ENCODE measurements at regions not wholly inside any gene's neighbourhood (a gene's known extent, or its start where the extent isn't known, plus 50 kb on each side); places are given as distances from the start of the nearest gene placed in this dataset.

- peaks cover 2 to 4% of the 10 kb centered on the region in 2 donors for H3K4me1 ChIP-seq
- H3K27me3 ChIP-seq = no peaks in the 10 kb centered on the region
- DNase-seq (no peak), ATAC-seq (no peak)
- H3K36me3 ChIP-seq = no peaks in the 10 kb centered on the region
- no peak overlapping the region for H3K27ac ChIP-seq
- H3K9me3 ChIP-seq = no peaks in the 10 kb centered on the region
- intact Hi-C loops (cut with DNase I; ENCODE audit: low total_unique reads) (no loop called here), in situ Hi-C loops (cut with MboI; ENCODE audit: low sequenced_read_pairs in 4 of 4) (loop anchor here (25.0 kb wide), 2 partner anchors 742 to 1992 kb away; partner anchors contain the start of gene PDGFRA (in 1 of the 4))
- no peak for TF ChIP-seq POLR2A (IDR thresholded peaks at IDR 0.05)
- TF ChIP-seq CTCF (IDR thresholded peaks at IDR 0.05 in 4 of 5, conservative IDR thresholded peaks at IDR 0.05 in 1 of 5) = no peak
- no peak overlapping the region for H3K4me3 ChIP-seq
Measured at GRCh38 chr4:52244848-52245247, 193.7 kb downstream of the SPATA18 start.

- Histone ChIP-seq H3K4me1 (peaks cover 4 to 13% of the 10 kb centered on the region in 2 donors), H3K9me3 (no peaks in the 10 kb centered on the region), H3K4me3 (no peak overlapping the region), H3K36me3 (no peaks in the 10 kb centered on the region), H3K27me3 (no peaks in the 10 kb centered on the region), H3K27ac (no peak overlapping the region)
- TF ChIP-seq CTCF (IDR thresholded peaks at IDR 0.05 in 4 of 5, conservative IDR thresholded peaks at IDR 0.05 in 1 of 5) = no peak
- no peak for TF ChIP-seq POLR2A (IDR thresholded peaks at IDR 0.05)
- intact Hi-C loops (cut with DNase I; ENCODE audit: low total_unique reads) (no loop called here), in situ Hi-C loops (cut with MboI; ENCODE audit: low sequenced_read_pairs in 4 of 4) (loop anchor here (25.0 kb wide), 2 partner anchors 740 to 1990 kb away; partner anchors contain the start of gene PDGFRA (in 1 of the 4))
- ATAC-seq (no peak), DNase-seq (no peak)
Measured at GRCh38 chr4:52246827-52247226, 195.7 kb downstream of the SPATA18 start.

GRCh38 chr4:52247941-52248340 lies 196.8 kb downstream of the SPATA18 start:
- Histone ChIP-seq H3K4me3 (no peak overlapping the region), H3K4me1 (peaks cover 4 to 13% of the 10 kb centered on the region in 2 donors), H3K27ac (no peak overlapping the region), H3K27me3 (no peaks in the 10 kb centered on the region), H3K36me3 (no peaks in the 10 kb centered on the region), H3K9me3 (no peaks in the 10 kb centered on the region)
- in situ Hi-C loops (cut with MboI; ENCODE audit: low sequenced_read_pairs in 4 of 4) = loop anchor here (25.0 kb wide), 2 partner anchors 739 to 1989 kb away; partner anchors contain the start of gene PDGFRA (in 1 of the 4)
- no peak for ATAC-seq
- no peak for DNase-seq
- intact Hi-C loops (cut with DNase I; ENCODE audit: low total_unique reads) = no loop called here
- TF ChIP-seq CTCF (IDR thresholded peaks at IDR 0.05 in 4 of 5, conservative IDR thresholded peaks at IDR 0.05 in 1 of 5) = no peak
- TF ChIP-seq POLR2A (IDR thresholded peaks at IDR 0.05) = no peak

- Histone ChIP-seq H3K4me1 (peaks cover 4 to 13% of the 10 kb centered on the region in 2 donors), H3K9me3 (no peaks in the 10 kb centered on the region), H3K36me3 (no peaks in the 10 kb centered on the region), H3K4me3 (no peak overlapping the region), H3K27ac (no peak overlapping the region), H3K27me3 (no peaks in the 10 kb centered on the region)
- intact Hi-C loops (cut with DNase I; ENCODE audit: low total_unique reads) = no loop called here
- DNase-seq (no peak), ATAC-seq (no peak)
- in situ Hi-C loops (cut with MboI; ENCODE audit: low sequenced_read_pairs in 4 of 4) = loop anchor here (25.0 kb wide), 2 partner anchors 738 to 1988 kb away; partner anchors contain the start of gene PDGFRA (in 1 of the 4)
- TF ChIP-seq POLR2A (IDR thresholded peaks at IDR 0.05) (no peak), CTCF (IDR thresholded peaks at IDR 0.05 in 4 of 5, conservative IDR thresholded peaks at IDR 0.05 in 1 of 5) (no peak)
Measured at GRCh38 chr4:52248820-52249219, 197.7 kb downstream of the SPATA18 start.

- Histone ChIP-seq H3K27ac (no peak overlapping the region), H3K27me3 (no peaks in the 10 kb centered on the region), H3K4me1 (peaks cover 4 to 12% of the 10 kb centered on the region in 2 donors), H3K9me3 (no peaks in the 10 kb centered on the region), H3K4me3 (no peak overlapping the region), H3K36me3 (no peaks in the 10 kb centered on the region)
- in situ Hi-C loops (cut with MboI; ENCODE audit: low sequenced_read_pairs in 4 of 4) = loop anchor here (25.0 kb wide), 2 partner anchors 738 to 1988 kb away; partner anchors contain the start of gene PDGFRA (in 1 of the 4)
- intact Hi-C loops (cut with DNase I; ENCODE audit: low total_unique reads) = no loop called here
- TF ChIP-seq POLR2A (IDR thresholded peaks at IDR 0.05) (no peak), CTCF (IDR thresholded peaks at IDR 0.05 in 4 of 5, conservative IDR thresholded peaks at IDR 0.05 in 1 of 5) (no peak)
- no peak for DNase-seq
- ATAC-seq = no peak
Measured at GRCh38 chr4:52249581-52249980, 198.5 kb downstream of the SPATA18 start.
